Chondrocyte (in vitro differentiated cells): ENCODE measurements at regions not wholly inside any gene's neighbourhood (a gene's known extent, or its start where the extent isn't known, plus 50 kb on each side); places are given as distances from the start of the nearest gene placed in this dataset.

Experiments used
- DNase-seq: peaks from one replicate; pipeline ENCODE4 v3.0.0; 2021; ENCODE audit warnings: mixed read lengths, low spot score
- H3K27ac Mint-ChIP-seq: one replicate; pipeline ENCODE4 v1.8.0; 2021; ENCODE audit warnings: mild to moderate bottlenecking, moderate library complexity, mixed read lengths; ENCODE audit not compliant: unreplicated experiment
- H3K27me3 Mint-ChIP-seq: 2 replicates; pipeline ENCODE4 v1.8.0; 2021; ENCODE audit warnings: low read depth, mixed read lengths
- H3K36me3 Mint-ChIP-seq: 2 replicates; pipeline ENCODE4 v1.8.0; 2021; ENCODE audit warnings: low read depth, mixed read lengths
- H3K4me1 Mint-ChIP-seq: 2 replicates; pipeline ENCODE4 v1.8.0; 2021; ENCODE audit warnings: low read depth, mild to moderate bottlenecking, mixed read lengths
- H3K4me3 Mint-ChIP-seq: one replicate; pipeline ENCODE4 v1.8.0; 2021; ENCODE audit warnings: mild to moderate bottlenecking, moderate library complexity, mixed read lengths; ENCODE audit not compliant: unreplicated experiment
- H3K9me3 Mint-ChIP-seq: 2 replicates; pipeline ENCODE4 v1.8.0; 2021; ENCODE audit warnings: low read depth, mixed read lengths
- CTCF ChIP-seq: fragments of 200-600 bp; sonication (generic); IDR thresholded peaks from 2 replicates; pipeline ENCODE4 v1.5.0; 2021; ENCODE audit warnings: antibody characterized with exemption, mild to moderate bottlenecking, moderate library complexity

- no peak overlapping the region for H3K4me3 Mint-ChIP-seq
- no peak for TF ChIP-seq CTCF
- H3K36me3 Mint-ChIP-seq, result no peaks in the 10 kb centered on the region
- no peak for DNase-seq
- H3K9me3 Mint-ChIP-seq, result peaks cover 9% of the 10 kb centered on the region
- no peaks in the 10 kb centered on the region for H3K27me3 Mint-ChIP-seq
- no peak overlapping the region for H3K27ac Mint-ChIP-seq
- H3K4me1 Mint-ChIP-seq, result no peaks in the 10 kb centered on the region
Observed at GRCh38 chr9:23907343-23907742, 81.3 kb upstream of the ELAVL2 start.

GRCh38 chr9:23887781-23888180 lies 61.7 kb upstream of the ELAVL2 start:
- Mint-ChIP-seq H3K4me3 (no peak overlapping the region), H3K9me3 (peaks cover 18% of the 10 kb centered on the region), H3K27ac (no peak overlapping the region), H3K36me3 (no peaks in the 10 kb centered on the region), H3K4me1 (no peaks in the 10 kb centered on the region), H3K27me3 (no peaks in the 10 kb centered on the region)
- no peak for DNase-seq
- no peak for TF ChIP-seq CTCF
